Amygdala (tissue), 56 donors: ENCODE measurements at regions not wholly inside any gene's neighbourhood (a gene's known extent, or its start where the extent isn't known, plus 50 kb on each side); places are given as distances from the start of the nearest gene placed in this dataset.

Experiments
- DNase-seq, 56 donors: peaks; one replicate each; lab custom pipeline; 2025; lab: John Stamatoyannopoulos, UW

DNA sequence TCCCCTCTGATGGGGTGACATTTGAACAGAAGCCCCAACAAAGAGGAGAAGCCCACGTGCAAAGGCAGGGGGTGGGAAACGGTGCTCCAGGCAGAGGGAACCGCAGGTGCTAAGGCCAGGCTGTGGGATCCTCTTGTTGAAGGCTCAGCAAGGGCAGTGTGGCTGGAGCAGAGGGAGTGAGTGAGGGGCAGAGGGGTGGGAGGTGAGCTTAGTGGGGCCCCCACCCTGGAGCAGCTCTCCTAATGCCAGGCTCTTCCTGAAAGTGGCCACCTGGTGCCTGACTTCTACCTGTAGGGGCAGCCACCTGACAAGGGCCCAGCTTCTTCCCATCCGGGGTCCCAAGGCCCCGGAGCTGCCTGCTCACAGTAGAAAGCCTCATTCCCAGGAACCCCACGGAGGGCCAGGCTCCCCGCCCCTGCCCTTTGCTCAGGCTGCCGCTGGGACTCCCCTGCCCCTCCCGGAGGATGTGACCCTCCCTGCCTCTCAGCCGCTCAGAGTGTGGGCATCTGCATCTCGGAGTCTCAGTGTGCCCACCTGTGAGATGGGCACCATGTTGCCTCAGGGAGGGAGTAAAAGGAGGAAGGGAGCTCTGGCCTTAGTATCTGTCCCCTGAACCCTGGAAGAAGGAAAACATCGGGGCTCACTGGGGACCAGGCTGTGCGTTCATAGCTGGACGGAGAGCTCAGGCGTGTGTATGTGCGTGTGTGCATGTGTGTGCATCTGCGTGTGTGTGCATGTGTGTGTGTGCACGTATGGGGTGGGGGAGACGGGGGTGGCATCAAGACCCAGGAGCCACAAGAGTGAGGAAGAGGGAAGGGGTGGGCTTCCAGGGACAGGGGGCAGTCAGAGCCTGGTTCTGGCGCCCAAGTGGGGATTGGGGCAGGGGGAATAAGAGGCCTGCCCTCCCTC, 119.4 kb downstream of the CEBPB start:
- no peak for DNase-seq

DNA sequence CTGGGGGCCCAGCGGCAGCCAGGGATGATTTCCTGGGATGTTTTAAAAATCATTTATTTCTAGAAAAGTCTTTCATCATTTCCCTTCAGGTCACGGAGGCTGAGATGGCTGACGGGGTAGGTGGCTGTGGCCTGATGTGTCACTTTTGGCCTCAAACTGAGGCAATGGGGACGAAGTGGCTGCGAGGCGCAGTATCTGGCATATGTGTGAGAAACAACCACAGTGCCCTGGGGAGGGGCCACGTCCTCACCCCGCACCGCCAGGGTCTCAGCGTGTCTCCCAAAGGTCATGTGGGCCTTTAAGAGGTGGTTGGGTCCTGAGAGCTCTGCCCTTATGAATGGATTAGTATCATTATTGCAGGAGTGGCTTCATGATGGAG, 120.0 kb downstream of the CEBPB start:
- no peak for DNase-seq

DNA sequence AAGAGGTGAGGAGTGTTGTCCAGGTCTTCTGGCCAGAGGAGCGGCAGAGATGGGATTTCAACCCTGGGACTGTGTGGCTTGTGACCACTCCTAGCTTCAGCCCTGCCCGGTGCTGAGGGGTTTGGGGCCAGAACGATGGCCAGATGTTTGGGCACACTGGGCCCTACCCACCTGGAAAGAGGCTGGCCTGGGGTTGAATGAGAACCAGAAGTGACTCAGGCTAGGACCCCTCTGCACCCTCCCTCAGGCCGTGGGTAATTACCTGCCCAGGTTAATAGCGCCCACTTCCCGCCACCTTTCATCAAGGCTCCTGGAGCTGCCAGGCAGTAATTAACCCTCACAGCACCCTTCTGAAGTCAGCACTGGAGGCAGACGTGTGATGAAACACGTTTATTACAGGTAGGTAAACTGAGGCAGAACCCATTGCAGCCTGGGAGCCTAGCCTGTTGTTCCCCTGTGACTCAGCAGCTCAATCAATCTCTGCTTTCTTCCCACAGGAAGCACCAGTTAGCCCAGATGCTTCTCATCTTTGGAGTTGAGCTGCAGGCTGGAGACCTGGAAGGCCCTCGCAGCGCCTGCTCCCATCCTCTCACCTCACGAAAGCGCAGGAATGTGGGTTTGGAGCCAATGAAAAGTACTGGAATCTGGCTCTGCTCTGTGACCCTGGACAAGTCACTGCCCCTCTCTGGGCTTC, 120.8 kb downstream of the CEBPB start:
- DNase-seq: no peak

DNA sequence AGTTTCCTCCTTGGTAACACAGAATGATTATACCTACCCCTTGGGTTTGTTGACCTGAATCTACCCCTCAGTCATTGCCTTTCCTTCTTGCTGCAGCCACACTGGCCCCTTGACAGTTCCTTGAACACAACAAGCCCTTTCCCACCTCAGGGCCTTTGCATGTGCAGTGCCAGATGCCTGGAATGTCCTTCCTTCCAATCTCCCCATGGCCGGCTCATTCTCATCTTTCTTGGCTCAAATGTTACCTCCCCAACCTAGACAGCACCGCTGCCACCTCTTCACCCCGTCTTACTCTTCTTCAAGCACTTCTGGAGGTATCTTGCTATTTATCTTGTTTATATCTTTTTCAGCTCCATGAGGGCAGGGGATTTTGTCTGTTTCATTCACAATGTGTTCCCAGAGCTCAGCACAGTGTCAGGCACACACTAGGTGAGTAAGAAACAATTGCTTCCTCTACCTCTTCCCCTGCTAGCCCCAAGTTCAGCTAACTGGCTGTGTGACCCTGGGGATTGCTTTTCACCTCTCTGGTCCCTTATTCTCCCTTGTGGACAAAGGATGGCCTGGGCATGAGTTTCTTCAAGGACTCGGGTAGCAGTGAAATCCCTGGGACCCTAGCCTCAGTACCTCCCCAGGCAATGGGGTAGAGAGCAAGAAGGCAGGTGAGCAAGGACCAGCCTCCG, 121.5 kb downstream of the CEBPB start:
- no peak for DNase-seq

DNA sequence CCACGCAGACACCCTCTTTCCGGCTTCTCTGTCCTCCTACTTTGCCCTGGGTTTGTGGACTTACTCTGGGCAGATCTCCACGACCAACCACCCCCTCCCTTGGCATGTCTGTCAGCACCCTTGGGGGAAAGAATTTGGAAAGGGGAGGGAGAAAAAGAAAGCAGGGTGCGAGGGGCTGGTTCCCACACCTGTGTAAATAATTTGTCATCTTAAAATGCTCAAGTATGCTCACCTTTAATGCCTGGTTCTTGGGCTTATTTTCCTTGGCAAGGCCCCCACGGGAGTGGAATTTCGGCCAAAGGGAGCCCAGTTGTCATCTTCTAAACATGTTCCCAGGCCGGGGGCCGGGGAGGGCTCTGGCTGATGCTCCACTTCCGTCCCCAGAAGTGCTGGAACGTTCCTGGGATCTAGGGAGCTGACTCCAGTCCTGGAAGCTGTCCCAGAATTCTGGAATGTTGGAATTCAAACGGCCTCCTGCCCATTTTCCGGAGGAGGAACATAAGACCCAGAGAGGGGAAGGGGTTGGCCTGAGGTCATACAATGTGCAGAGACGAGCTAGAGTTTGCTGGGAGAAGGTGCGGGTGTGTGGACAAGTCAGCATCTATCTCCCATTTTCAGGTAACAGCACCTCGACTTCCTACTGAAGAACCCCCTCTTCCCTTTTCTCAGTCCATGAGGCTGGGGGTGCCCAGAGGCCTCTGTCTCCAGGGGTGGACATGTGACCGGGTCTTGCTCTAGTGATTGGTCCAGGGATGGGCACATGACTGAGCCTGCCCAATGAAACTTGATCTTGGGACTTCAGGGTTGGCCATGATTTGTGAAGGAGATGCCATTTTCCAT, 122.3 kb downstream of the CEBPB start:
- DNase-seq: no peak

DNA sequence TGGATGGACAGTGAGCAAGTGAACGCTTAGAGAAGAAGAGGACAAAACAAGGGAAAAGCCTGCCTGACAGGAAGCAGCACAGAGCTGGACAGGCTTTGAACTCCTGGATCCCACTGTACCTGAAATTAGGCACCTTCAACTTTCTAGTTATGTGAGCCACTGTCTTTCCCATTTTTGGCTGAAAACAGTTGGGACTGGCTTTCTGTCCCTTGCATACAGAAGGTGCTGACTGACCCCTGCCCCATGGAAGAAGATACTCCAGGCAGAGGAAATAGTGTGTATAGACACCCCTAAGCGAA, 122.8 kb downstream of the CEBPB start:
- no peak for DNase-seq

DNA sequence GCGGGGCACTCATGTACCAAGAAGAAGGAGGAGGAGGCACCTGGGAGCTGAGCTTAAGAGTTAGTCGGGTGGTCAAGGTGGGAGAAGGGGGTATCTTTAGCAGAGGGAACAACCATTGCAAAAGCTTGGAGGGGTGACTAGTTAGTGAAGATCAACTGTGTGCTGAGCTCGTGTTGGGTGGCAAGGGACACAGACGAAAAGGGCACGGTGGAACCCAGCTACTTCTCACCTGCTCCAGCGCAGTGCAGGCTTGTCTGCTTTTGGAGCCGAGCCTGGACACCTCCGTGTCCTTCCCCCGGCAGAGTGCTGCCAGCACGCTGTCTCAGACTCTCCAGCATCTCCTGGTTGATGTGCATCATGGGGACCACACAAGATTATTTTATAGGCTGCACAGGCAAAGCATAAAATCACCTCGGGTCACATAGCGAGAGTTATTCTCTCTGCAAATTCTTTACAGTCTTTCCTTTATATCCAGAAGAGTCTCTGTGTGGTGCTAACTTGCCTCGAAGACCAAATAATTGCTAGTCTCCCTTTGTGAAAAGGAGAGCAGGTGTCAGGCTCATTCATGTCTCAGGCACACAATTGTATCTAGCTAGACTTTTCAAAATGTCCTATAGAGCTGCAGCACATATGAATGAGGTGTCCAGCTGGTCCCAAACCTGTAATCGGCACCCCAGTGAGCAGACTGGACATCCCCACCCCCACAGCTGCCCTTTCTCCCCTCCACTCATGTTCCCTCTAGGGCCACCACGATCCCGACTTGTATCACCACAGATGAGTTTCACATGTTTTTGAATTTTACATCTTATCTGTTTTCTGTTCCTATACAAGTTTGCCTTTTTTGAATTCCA, 123.4 kb downstream of the CEBPB start:
- no peak for DNase-seq

DNA sequence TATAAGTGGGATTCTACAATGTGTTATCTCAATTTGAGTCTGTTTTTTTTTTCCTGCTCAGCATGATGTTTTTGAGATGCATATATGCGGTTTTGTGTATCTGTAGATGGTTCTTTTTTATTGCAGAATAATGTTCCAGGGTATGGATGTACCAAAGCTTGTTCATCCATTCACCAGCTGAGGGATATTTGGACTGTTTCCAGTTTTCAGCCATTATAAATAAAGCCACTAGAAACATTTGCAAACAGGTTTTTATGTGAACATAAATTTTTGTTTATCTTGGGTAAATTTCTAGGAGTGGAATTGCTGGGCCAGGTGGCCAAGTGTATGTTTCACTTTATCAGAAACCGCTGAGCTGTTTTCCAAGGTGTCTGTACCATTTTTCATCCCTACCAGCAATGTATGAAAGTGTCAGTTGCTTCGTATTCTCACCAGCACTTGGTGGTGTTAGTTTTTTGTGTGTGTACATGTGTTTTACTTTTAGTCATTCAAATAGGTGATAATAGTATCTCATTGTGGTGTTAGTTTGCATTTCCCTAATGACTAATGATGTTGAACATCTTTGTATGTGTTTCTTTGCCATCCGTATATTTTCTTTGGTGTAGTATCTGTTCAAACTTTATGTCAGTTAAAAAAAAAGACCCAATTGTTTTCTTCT, 124.2 kb downstream of the CEBPB start:
- no peak for DNase-seq

DNA sequence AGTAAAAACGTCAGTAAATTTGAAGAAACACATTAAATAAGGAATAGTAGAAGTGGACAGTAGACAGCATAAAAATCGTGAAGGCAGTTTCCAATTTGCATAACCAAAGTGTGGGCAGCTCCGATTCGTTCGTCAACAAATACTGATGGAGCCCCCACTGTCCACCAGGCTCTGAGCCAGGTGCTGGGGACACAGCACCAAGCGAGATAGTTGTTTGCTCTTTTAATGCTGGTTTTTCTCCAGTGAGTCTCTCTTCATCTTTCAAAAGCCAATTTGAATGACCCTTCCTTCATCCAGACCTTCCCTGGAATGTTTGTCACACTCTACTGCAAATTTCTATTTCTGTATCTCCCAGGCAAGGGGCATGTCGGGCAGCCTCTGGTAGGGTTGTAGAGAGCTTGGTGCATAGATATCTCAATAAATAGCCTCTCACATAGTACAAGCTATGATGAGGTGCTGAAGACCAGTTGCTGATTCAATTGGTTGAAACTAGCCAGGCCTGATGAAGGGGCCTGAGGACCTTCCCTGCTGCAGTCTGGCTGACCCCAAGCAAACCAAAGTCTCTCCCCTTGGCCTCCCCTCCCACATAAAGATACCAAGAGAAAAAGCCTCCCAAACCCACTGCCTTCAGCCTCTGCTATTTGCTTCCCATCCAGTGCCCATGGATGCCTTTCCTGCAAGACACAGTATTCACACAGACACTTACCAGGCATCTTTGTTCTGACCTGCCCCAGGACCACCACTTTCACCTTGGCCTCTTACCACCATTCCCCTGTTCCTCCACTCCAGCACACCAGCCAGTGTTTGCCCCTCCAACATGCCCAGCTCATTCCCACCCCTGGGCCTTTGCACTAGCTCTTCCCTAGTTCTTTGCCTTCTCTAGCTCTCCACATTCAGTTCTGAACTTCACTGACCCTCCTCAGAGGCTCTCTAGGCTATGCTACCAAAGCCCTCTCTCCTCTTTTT, 125.2 kb downstream of the CEBPB start:
- DNase-seq: no peak

DNA sequence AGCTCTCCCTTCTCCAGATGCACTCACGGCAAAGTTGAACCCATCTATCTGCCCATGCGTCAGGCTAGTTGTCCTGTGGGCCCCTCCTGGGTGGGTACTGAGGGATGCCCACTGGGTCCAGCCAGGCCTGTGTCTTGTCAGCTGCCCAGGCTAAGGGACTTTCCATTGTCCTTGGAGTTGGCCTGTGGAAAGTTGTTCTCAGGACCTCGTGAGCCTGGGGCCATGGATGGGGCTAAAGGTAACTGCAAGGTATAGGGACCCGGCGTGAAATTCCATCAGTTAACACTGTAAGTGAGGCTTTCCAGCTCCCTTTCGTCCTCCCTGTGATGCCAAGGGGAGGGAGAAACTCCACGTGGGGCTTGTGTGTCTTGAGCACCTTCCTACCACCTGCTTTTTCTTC, 126.5 kb downstream of the CEBPB start:
- DNase-seq: no peak

DNA sequence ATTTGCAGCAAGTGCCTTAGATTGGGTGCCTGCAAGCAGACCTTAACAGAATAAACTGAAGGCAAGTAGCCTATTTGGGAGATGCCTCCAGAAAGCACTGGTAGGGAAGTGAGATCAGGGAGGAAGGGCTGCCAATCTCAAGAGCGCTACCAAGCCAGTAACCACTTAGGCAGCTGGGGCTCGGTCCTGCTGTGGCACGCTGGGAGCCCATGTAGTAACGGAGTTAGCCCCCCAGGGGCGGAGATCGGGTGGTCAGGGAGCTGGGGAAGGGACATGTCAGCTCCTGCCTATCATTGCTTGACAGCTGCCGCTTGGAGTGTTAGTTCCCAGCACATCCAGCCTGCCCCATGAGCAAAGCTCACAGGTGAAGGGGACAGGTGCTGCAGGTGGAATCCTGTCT, 127.0 kb downstream of the CEBPB start:
- peak in 1 of 56 donors; percentile 13 for DNase-seq

DNA sequence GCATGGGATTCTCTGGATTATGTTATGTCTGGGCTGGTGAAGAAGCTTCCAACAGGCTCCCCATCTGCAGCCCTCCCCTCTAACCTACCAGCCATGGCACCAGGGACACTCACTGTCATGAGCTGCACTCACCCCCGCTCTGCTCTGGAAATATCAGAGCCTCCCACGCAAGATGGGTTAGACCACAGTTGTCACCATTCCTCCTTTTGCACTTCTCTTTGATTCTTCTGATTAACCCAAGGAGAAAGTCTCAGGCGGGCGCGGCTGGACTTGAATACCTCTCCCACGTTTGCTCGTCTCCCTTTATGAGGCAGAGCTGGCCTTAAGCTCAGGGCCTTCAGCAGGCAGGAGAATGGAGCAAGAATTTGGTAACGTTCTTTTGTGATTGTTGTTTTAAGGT, 128.1 kb downstream of the CEBPB start:
- no peak for DNase-seq

DNA sequence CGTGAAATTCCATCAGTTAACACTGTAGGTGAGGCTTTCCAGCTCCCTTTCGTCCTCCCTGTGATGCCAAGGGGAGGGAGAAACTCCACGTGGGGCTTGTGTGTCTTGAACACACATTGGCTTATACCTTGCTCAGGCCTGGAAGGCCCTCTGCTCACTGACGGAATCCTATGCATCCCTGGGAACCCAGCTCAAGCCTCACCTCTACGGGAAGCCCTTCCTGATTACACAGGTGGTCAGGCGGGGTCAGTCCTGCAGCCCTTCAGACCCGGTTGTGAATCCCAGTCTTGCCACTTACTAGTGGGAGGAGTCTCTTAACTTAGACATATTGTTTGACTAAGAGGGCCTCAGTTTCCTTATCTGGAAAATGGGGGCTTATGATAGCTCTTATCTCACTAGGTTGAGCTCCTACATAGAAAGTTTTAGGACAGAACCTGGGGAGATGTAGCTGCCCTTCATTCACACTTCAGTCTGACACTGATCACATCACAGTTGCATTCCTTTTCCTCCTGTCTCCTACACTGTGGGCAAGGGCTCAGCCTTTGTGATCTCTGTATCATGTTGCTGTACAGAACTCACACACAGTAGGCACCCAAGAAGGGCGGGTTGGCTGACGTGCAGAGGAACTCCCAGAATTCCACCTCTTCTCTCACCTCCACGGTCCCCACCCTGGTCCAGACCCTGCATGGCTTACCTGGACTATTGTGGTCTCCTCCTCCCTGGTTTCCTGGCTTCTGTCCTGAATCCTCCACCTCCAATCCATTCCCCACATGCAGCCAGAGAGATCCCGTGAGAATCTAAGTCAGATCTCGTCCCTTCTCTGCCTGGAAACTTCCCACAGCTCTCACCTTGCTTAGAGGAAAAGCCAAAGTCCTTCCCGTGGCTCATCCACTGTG, 129.6 kb downstream of the CEBPB start:
- DNase-seq: no peak

DNA sequence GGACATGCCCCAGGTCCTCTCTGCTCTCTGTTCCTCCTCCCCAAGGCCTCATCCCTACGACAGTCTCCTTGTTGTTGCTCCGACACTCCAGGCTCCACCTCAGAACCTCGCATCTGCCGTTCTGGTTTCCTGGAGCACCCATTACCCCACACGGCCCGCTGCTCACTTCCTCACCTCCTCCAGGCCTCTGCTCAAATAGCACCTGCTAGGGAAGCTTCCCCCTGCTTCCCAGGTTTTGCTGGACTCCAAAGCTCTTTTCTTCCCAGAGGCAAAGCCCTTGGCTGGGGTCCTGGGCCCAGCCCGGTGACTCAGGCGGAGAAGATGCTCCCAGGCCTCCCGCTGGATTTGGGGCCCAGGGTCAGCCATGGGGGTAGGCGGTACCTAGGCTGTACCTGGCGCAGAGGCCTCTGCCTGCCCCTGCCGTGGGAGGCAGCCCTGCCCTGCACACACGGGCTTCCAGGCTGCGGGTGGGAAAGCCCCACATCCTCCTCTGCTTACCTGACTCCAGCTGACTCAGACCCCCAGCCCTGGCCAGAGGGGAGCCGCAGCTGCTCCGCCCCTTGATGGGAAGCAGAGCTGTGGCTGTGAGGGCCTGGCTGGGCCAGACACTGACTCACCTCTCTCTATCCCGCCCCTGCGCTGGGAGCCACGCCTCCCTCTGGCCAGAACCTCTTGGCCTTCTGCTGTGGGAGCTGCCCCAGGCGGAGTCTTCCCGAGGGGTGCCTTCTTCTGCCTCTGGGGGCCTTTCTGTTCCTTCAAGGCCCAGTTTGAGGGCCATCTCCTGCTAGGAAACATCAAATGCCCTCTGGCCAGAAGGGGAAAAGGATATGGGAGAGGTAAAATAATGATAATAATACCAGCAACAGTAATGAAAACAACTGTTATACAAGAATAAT, 130.5 kb downstream of the CEBPB start:
- no peak for DNase-seq

DNA sequence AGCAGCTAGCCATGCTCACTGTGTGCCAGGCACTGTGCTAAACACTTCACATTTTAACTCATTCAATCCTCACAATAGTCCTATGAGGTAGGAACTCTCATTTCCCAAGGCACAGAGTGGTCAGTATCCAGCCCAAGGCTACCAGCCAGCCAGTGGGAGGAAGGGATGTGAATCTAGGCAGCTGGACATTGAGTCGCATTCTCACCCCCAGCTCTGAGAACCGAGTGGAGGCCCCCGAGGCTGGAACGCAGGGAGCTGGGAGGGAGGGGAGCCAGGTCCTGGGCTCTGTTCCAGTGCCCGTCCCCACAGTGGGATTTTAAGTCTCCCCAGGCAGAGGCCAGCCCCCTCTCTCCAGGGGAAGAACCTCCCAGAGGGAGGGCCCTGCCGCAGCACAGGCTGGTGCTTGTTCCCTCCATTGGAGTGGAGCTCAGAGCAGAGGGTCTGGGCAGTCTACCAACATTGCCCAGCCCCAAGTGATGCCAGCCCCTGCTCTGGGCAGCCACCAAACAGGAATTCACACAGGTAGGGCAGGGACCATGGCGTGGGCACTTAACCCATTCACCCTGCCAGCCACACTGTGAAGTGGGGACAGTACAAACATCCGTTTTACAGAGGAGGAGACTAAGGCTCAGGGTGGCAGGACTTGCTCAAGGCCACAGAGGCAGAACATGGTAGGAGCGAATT, 131.3 kb downstream of the CEBPB start:
- DNase-seq: peak in 1 of 56 donors; percentile 25
